Kidney tubule cell (primary cell): ENCODE measurements at regions not wholly inside any gene's neighbourhood (a gene's known extent, or its start where the extent isn't known, plus 50 kb on each side); places are given as distances from the start of the nearest gene placed in this dataset.
"Not testable (repeated sequence)": the region's sequence is repeated elsewhere in the genome, so short reads cannot be mapped to it uniquely, and the experiment has no call there.

Experiments
- DNase-seq: peaks from one replicate; pipeline ENCODE4 v3.0.0-alpha.2; 2018; ENCODE audit warnings: low spot score

GRCh38 chrX:3837958-3838643, 124.7 kb upstream of the PRKX start:
- not testable (repeated sequence) for DNase-seq

DNA sequence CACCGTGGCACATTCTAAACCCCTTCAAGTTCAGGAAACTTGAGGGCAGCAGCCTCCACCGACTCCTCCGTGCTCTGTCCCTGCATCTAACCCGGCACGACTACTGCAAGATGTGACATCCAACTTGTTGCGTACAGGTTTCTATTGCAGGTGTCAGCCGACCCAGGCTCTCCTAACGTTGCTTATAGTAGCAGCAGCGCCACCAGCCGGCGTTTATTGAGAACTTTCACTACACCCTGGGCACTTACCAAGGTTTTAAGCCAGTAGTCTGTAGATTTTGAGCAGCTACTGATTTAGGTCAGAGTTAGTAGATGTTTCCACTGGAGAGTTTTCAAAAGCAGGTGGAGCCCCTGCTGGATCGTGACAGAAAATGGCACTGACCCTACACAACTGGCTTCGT, 123.8 kb upstream of the PRKX start:
- not testable (repeated sequence) for DNase-seq

GRCh38 chrX:3833761-3834542, 120.5 kb upstream of the PRKX start:
- not testable (repeated sequence) for DNase-seq

DNA sequence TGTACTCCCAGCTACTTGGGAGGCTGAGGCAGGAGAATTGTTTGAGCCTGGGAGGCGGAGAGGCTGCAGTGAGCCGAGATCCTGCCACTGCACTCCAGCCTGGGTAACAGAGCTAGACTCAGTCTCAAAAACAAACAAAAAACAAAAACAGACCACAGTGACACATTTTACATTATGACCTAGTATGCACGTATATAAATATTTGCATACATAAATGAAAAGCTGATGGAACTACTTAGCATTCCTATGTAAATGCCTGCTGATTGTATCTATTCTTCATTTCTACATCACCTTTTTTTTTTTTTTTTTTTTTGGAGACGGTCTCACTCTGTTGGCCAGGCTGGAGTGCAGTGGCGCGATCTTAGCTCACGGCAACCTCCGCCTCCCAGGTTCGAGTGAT, 116.6 kb upstream of the PRKX start:
- not testable (repeated sequence) for DNase-seq

DNA sequence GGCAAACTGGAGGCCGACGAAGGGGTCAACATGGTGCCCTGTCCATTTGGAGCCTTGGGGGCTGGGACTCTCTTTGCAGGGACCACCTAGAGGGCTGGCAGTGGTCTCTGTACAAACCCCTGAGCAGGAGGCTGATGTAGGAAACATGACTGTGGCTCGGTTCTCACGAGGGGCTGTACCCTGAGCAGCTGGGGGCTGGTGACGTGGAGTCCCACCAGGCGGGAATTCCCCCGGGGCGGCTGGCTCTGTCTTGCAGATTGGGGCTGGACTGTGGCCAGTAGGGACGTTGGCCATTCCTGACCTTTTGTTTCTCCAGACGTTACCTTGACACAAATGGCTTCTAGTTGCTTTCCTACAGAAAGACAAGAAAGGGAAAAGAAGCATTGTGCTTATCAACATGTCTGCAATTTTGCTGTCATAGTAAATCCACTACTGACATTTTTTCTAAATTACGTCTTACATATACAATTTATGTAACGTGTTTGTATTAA, 115.6 kb upstream of the PRKX start:
- not testable (repeated sequence) for DNase-seq

GRCh38 chrX:3828378-3829040, 115.1 kb upstream of the PRKX start:
- not testable (repeated sequence) for DNase-seq

DNA sequence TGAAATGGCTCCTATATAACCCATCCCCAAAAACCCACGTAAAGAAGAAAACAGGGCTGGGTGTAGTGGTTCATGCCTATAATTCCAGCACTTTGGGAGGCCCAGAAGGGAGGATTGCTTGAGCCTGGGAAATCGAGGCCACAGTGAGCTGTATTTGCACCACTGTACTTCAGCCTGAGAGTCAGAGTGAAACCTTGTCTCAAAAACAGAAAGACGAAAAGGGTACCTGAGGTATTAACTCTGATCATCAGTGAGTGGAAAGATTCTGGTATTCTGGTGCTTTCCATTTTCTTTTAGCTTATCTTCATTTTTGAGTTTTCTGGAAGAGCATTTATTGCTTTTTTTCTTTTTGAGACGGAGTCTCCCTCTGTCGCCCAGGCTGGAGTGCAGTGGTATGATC, 110.6 kb upstream of the PRKX start:
- DNase-seq, result not testable (repeated sequence)

GRCh38 chrX:3820167-3820566, 106.7 kb upstream of the PRKX start:
- peak; percentile 73 for DNase-seq

DNA sequence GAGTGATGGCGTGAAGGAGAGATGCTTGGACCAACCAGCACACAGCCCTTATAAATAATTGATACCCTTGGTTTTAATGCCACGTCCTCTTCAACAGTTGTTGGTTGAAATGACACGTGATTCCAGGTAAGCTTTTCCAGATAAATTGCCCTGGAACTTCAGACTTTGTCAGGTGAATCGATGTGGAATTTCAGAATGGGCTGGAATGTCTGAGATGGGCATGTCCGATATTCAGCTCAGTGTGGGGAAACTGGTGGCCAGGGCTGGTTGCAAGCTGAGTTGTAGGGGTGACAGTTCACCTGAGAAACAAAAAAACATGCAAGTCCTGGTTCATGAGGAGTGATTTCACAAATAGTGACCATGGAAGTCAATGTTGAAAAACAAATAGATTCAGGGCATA, 104.0 kb upstream of the PRKX start:
- not testable (repeated sequence) for DNase-seq

- peak; percentile 63 for DNase-seq
These were observed 102.6 kb upstream of the PRKX start for GRCh38 chrX:3815896-3816664.

- peak; percentile 40 for DNase-seq
These were observed 98.2 kb upstream of the PRKX start for GRCh38 chrX:3811331-3812311.

GRCh38 chrX:3807906-3808305, 94.5 kb upstream of the PRKX start:
- no peak for DNase-seq

DNA sequence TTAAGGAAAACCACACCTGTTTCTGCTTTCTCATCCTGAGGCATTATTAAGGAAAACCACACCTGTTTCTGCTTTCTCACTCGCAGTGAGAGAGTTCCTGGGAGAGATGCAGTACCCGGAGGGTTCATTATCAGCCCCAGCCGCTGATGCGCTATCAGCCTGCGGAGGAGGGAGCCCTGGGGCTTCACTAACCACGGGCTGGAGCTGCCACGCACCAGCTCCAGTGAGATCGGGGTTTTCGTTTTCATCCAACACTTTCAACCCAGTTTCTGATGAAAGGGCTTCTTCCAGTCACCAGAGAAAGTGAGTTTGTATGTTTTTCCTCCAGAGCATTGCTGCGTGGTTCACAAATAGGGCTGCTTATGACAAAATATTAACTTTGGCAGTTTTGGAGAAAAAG, 93.2 kb upstream of the PRKX start:
- no peak for DNase-seq

- no peak for DNase-seq
These were observed 90.3 kb upstream of the PRKX start for GRCh38 chrX:3803713-3804112.

DNA sequence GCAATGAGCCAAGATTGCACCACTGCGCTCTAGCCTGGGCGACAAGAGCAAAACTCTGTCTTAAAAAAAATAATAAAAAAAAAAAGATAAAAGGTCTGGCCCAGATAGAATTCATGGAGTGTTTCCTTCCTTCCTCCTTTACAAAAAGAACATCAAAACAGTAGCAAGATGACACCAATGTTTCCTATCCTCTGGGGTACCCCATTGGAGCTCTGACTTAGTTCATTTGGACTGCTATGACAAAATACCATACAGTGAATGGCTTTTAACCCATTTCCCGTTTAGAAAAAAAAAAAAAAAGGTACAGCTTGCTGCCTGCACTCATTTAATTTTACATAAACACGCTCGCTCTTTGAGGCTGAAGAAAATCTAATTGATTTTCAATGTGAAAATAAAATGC, 89.9 kb upstream of the PRKX start:
- DNase-seq, result no peak

DNA sequence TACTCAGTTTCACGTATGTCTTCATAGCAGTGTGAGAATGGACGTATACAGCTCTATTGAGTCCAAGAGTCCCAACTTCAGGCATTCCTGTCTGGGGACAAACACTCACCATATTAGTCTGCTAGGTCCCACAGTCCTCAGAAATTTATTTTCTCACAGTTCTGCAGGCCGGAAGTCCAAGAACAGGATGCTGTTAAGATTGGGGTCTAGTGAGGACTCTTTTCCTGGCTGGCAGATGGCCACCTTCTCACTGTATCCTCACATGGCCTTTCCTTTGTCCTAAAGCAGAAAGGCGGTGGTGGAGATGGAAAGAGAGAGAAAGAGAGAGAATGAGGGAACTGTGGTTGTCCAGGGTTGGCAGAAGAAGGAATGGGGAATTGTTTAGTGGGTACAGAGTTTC, 82.0 kb upstream of the PRKX start:
- not testable (repeated sequence) for DNase-seq

DNA sequence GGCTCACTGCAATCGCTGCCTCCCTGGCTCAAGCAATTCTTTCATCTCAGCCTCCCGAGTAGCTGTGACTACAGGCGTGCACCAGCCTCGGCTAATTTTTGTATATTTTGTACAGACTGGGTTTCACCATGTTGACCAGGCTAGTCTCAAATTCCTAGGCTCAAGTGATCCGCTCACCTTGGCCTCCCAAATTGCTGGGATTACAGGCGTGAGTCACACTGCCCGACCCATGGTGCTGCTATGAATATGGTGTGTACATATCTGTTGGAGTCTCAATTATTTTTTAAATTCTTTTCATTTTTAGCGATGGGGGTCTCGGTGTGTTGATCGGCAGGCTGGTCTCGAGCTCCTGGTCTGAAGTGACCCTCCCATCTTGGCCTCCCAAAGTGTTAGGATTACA, 78.0 kb upstream of the PRKX start:
- no peak for DNase-seq

- no peak for DNase-seq
These were observed 75.2 kb upstream of the PRKX start for GRCh38 chrX:3788494-3789233.

DNA sequence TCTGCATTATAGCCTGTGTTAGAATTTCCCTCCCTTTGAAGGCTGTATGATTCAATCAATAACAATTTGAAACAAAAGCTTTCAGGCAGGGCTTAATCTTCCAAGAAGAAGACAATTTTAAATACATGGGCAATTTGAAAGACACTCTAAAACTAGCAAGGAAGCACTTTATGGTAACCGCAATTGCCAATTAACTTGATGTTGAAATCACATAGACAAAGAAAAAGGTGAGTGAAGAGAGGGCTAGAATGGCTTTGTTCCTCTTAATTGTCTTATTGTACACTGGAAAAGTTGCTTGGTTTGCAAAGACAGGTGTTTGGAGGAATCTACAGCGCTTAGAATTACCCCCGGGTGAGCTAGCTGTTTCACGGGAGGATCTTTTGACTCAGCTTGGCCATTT, 74.4 kb upstream of the PRKX start:
- DNase-seq, result no peak

DNA sequence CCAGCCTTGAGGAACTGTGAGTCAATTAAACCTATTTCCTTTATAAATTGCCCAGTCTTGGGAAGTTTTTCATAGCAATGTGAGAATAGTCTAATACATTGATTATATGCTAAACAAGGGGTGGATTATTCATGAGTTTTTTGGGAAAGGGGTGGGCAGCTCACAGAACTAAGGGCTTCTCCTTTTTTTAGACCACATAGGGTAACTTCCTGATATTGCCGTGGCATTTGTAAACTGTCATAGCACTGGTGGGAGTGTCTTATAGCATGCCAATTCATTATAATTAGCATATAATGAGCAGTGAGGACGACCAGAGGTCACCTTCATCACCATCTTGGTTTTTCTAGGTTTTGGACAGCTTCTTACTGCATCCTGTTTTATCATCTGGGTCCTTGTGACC, 72.4 kb upstream of the PRKX start:
- DNase-seq, result not testable (repeated sequence)
